H1 (cell line): ENCODE measurements at regions not wholly inside any gene's neighbourhood (a gene's known extent, or its start where the extent isn't known, plus 50 kb on each side); places are given as distances from the start of the nearest gene placed in this dataset.

ENCODE experiments used
- EP300 ChIP-seq, 2 experiments: IDR thresholded peaks; 1 replicate in 1 of 2; 2 replicates in 1 of 2; pipeline ENCODE4 v1.6.1; 2011 to 2012; ENCODE audit warnings: low read depth in 2 of 2, low read length in 2 of 2, mild to moderate bottlenecking in 2 of 2, borderline replicate concordance in 1 of 2, inconsistent platforms in 1 of 2, moderate library complexity in 1 of 2
- YY1 ChIP-seq: IDR thresholded peaks from 2 replicates; pipeline ENCODE4 v1.6.1; 2011; ENCODE audit warnings: low read depth, mild to moderate bottlenecking, low read length
- TF ChIP-seq, protein P1 (sequence below), 3 experiments: IDR thresholded peaks; 1 replicate in 2 of 3; 2 replicates in 1 of 3; pipeline versions ENCODE4 v1.5.1 to v1.6.1; 2011; ENCODE audit warnings: low read length in 3 of 3, mild to moderate bottlenecking in 3 of 3, inconsistent platforms in 2 of 3, low read depth in 1 of 3, moderate library complexity in 1 of 3; ENCODE audit not compliant: insufficient read depth in 1 of 3; ENCODE audit errors: control extremely low read depth in 1 of 3

DNA sequence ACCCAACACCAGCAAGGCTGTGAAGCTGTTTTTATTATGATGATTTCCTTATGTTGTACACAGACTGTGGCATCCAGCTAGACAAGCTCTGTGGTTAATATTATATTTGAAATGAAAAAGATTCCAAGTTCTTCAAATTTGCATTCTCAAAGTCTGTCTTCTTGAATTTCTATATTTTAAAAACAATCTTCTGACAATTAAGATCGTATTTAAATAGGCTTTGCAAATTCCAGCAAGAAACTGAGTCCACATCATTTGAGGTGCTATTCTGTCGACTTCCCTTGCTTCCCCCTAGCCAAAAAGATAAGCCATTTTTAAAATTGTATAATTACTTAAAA lies 73.1 kb upstream of the TOMM7 start:
- no peak for TF ChIP-seq YY1
- TF ChIP-seq, protein P1, sequence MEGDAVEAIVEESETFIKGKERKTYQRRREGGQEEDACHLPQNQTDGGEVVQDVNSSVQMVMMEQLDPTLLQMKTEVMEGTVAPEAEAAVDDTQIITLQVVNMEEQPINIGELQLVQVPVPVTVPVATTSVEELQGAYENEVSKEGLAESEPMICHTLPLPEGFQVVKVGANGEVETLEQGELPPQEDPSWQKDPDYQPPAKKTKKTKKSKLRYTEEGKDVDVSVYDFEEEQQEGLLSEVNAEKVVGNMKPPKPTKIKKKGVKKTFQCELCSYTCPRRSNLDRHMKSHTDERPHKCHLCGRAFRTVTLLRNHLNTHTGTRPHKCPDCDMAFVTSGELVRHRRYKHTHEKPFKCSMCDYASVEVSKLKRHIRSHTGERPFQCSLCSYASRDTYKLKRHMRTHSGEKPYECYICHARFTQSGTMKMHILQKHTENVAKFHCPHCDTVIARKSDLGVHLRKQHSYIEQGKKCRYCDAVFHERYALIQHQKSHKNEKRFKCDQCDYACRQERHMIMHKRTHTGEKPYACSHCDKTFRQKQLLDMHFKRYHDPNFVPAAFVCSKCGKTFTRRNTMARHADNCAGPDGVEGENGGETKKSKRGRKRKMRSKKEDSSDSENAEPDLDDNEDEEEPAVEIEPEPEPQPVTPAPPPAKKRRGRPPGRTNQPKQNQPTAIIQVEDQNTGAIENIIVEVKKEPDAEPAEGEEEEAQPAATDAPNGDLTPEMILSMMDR (IDR thresholded peaks at IDR 0.05; ENCODE audit: control extremely low read depth in 1 of 3, insufficient read depth in 1 of 3, low read depth in 1 of 3, low read length in 3 of 3), result no peak
- no peak for TF ChIP-seq EP300 (IDR thresholded peaks at IDR 0.05; ENCODE audit: borderline replicate concordance in 1 of 2, low read depth in 2 of 2, low read length in 2 of 2)
